GM23338 (cell line): ENCODE measurements at regions not wholly inside any gene's neighbourhood (a gene's known extent, or its start where the extent isn't known, plus 50 kb on each side); places are given as distances from the start of the nearest gene placed in this dataset.

Experiments
- ATAC-seq: fragments of 200-7000 bp; cut with Tn5 transposase; 3 replicates; pipeline ENCODE4 v1.9.1; 2020
- DNase-seq: peaks from one replicate; pipeline ENCODE4 v3.0.0-alpha.2; 2015; ENCODE audit warnings: low spot score
- H2AFZ ChIP-seq: fragments of 200-600 bp; sonication (generic); 2 replicates; pipeline ENCODE4 v1.8.0; 2016; ENCODE audit warnings: antibody characterized with exemption, mild to moderate bottlenecking, moderate library complexity
- H3F3A ChIP-seq: fragments of 200-600 bp; sonication (generic); replicated peaks from 2 replicates; pipeline ENCODE4 v1.8.0; 2017; ENCODE audit warnings: antibody characterized with exemption, mixed run types, low read depth
- H3K27ac ChIP-seq: fragments of 200-600 bp; sonication (generic); 2 replicates; pipeline ENCODE4 v1.6.1; 2016; ENCODE audit warnings: low read depth
- H3K27me3 ChIP-seq: fragments of 200-600 bp; sonication (generic); 2 replicates; pipeline ENCODE4 v1.8.0; 2016; ENCODE audit warnings: mild to moderate bottlenecking, mixed run types, moderate library complexity; ENCODE audit not compliant: insufficient read depth
- H3K36me3 ChIP-seq: fragments of 200-600 bp; sonication (generic); 2 replicates; pipeline ENCODE4 v1.8.0; 2016; ENCODE audit warnings: mild to moderate bottlenecking; ENCODE audit not compliant: insufficient read depth
- H3K4me1 ChIP-seq: fragments of 200-600 bp; sonication (generic); 2 replicates; pipeline ENCODE4 v1.8.0; 2016; ENCODE audit warnings: mild to moderate bottlenecking, moderate library complexity; ENCODE audit not compliant: insufficient read depth
- H3K4me2 ChIP-seq: fragments of 200-600 bp; sonication (generic); 2 replicates; pipeline ENCODE4 v1.7.1; 2017; ENCODE audit warnings: mixed run types
- H3K4me3 ChIP-seq: fragments of 200-600 bp; sonication (generic); 2 replicates; pipeline ENCODE4 v1.6.1; 2016; ENCODE audit warnings: mixed run types
- H3K79me2 ChIP-seq: fragments of 200-600 bp; sonication (generic); replicated peaks from 2 replicates; pipeline ENCODE4 v1.8.0; 2017; ENCODE audit warnings: mild to moderate bottlenecking; ENCODE audit not compliant: insufficient read depth
- H3K9me2 ChIP-seq: fragments of 200-600 bp; sonication (generic); 2 replicates; pipeline ENCODE4 v1.8.0; 2017; ENCODE audit not compliant: insufficient read depth
- H4K20me1 ChIP-seq: fragments of 200-600 bp; sonication (generic); replicated peaks from 2 replicates; pipeline ENCODE4 v1.8.0; 2017; ENCODE audit warnings: mild to moderate bottlenecking; ENCODE audit not compliant: insufficient read depth
- H3K27ac Mint-ChIP-seq: 2 replicates; pipeline ENCODE4 v1.8.0; 2020; ENCODE audit warnings: inconsistent platforms, mild to moderate bottlenecking, moderate library complexity, mixed read lengths
- H3K27me3 Mint-ChIP-seq: 3 replicates; pipeline ENCODE4 v1.8.0; 2022; ENCODE audit warnings: low read depth, mild to moderate bottlenecking, moderate library complexity, mixed read lengths, inconsistent platforms; ENCODE audit not compliant: insufficient read depth, poor library complexity
- H3K36me3 Mint-ChIP-seq: 3 replicates; pipeline ENCODE4 v1.8.0; 2021; ENCODE audit warnings: low read depth, mild to moderate bottlenecking, inconsistent platforms, moderate library complexity, mixed read lengths
- H3K4me1 Mint-ChIP-seq: 3 replicates; pipeline ENCODE4 v1.8.0; 2020; ENCODE audit warnings: mild to moderate bottlenecking, inconsistent platforms, mixed read lengths
- H3K4me3 Mint-ChIP-seq: 3 replicates; pipeline ENCODE4 v1.8.0; 2021; ENCODE audit warnings: moderate library complexity, mild to moderate bottlenecking, inconsistent platforms, mixed read lengths
- H3K9me3 Mint-ChIP-seq: 3 replicates; pipeline ENCODE4 v1.8.0; 2020; ENCODE audit warnings: moderate library complexity, mild to moderate bottlenecking, inconsistent platforms, mixed read lengths
- CTCF ChIP-seq, 2 experiments: fragments of 200-600 bp in 1 of 2; sonication (generic) in 1 of 2; conservative IDR thresholded peaks; 2 replicates each; pipeline versions ENCODE4 v1.5.1 to v1.6.1; 2016 to 2017; ENCODE audit warnings: antibody characterized with exemption in 2 of 2, low read depth in 2 of 2, mild to moderate bottlenecking in 2 of 2, moderate library complexity in 1 of 2
- EZH2phosphoT487 ChIP-seq: fragments of 200-600 bp; sonication (generic); IDR thresholded peaks from one replicate; pipeline ENCODE4 v1.8.1; 2018; ENCODE audit warnings: antibody characterized with exemption; ENCODE audit not compliant: unreplicated experiment
- JUNB ChIP-seq: IDR thresholded peaks from one replicate; pipeline ENCODE4 v1.6.1; 2016; ENCODE audit warnings: antibody characterized with exemption; ENCODE audit not compliant: unreplicated experiment
- POLR2AphosphoS5 ChIP-seq: IDR thresholded peaks from 2 replicates; pipeline ENCODE4 v1.6.1; 2016; ENCODE audit warnings: antibody characterized with exemption, low read depth
- REST ChIP-seq: IDR thresholded peaks from one replicate; pipeline ENCODE4 v1.6.1; 2018; ENCODE audit warnings: antibody characterized with exemption; ENCODE audit not compliant: unreplicated experiment
- STAT1 ChIP-seq: IDR thresholded peaks from one replicate; pipeline ENCODE4 v1.6.1; 2016; ENCODE audit warnings: antibody characterized with exemption; ENCODE audit not compliant: unreplicated experiment
- ZNF114 ChIP-seq: fragments of 250-450 bp; sonication (Bioruptor Pico); IDR thresholded peaks from 2 replicates; pipeline ENCODE4 v1.5.0; 2020; ENCODE audit warnings: mild to moderate bottlenecking, moderate library complexity
- ZNF331 ChIP-seq: fragments of 250-450 bp; sonication (Bioruptor Pico); IDR thresholded peaks from 2 replicates; pipeline ENCODE4 v1.5.0; 2020; ENCODE audit warnings: low read depth, mild to moderate bottlenecking, moderate library complexity
- ZNF462 ChIP-seq: fragments of 250-450 bp; sonication (Bioruptor Pico); IDR thresholded peaks from 2 replicates; pipeline ENCODE4 v1.5.0; 2020; ENCODE audit warnings: mild to moderate bottlenecking, moderate library complexity

GRCh38 chr19:30303131-30303654 is 69.0 kb upstream of the ZNF536 start:
- H3K27ac Mint-ChIP-seq: no peak overlapping the region
- Histone ChIP-seq H3F3A (no peaks in the 10 kb centered on the region), H3K9me2 (peaks cover 3% of the 10 kb centered on the region; the same call in 1 of the 2 replicates), H3K4me2 (no peak overlapping the region), H3K27ac (no peak overlapping the region), H2AFZ (no peak overlapping the region), H4K20me1 (no peaks in the 10 kb centered on the region; the same call in 1 of the 2 replicates), H3K36me3 (no peaks in the 10 kb centered on the region), H3K4me1 (no peaks in the 10 kb centered on the region), H3K4me3 (no peak overlapping the region), H3K27me3 (no peaks in the 10 kb centered on the region), H3K79me2 (no peaks in the 10 kb centered on the region)
- no peaks in the 10 kb centered on the region for H3K36me3 Mint-ChIP-seq
- no peak overlapping the region for H3K4me3 Mint-ChIP-seq
- no peaks in the 10 kb centered on the region for H3K4me1 Mint-ChIP-seq
- ATAC-seq (no peak), DNase-seq (no peak)
- H3K9me3 Mint-ChIP-seq: no peaks in the 10 kb centered on the region
- TF ChIP-seq JUNB (no peak), POLR2AphosphoS5 (no peak), EZH2phosphoT487 (no peak), REST (no peak), CTCF (conservative IDR thresholded peaks at IDR 0.05; ENCODE audit: low read depth in 2 of 2) (no peak), ZNF331 (no peak), ZNF462 (CRISPR knock-in tag) (no peak), STAT1 (no peak), ZNF114 (CRISPR knock-in tag) (no peak)
- peaks cover 7% of the 10 kb centered on the region for H3K27me3 Mint-ChIP-seq
